Natural killer cell (primary cell): ENCODE measurements at regions not wholly inside any gene's neighbourhood (a gene's known extent, or its start where the extent isn't known, plus 50 kb on each side); places are given as distances from the start of the nearest gene placed in this dataset.
"Not testable (repeated sequence)": the region's sequence is repeated elsewhere in the genome, so short reads cannot be mapped to it uniquely, and the experiment has no call there.

Source experiments
- ATAC-seq, 3 donors: fragments of 150-1000 bp in 2 of 3; fragments of 200-7000 bp in 1 of 3; cut with Tn5 transposase; 1 replicate in 1 of 3; 2 replicates in 2 of 3; pipeline ENCODE4 v1.10.0; 2021; ENCODE audit warnings: mild to moderate bottlenecking in 2 of 3, moderate library complexity in 2 of 3
- DNase-seq, 2 donors: peaks; one replicate each; pipeline versions ENCODE4 v3.0.0 to v3.0.0-alpha.2; 2013 to 2021; ENCODE audit warnings: mixed read lengths in 1 of 2
- H3K27ac ChIP-seq: one replicate; pipeline ENCODE4 v1.5.1; 2013; ENCODE audit warnings: mild to moderate bottlenecking, low read length
- H3K27me3 ChIP-seq: one replicate; pipeline ENCODE4 v1.6.1; 2013; ENCODE audit warnings: low read length; ENCODE audit not compliant: control insufficient read depth, insufficient read depth
- H3K36me3 ChIP-seq: one replicate; pipeline ENCODE4 v1.6.1; 2013; ENCODE audit warnings: low read length; ENCODE audit not compliant: control insufficient read depth, insufficient read depth
- H3K4me1 ChIP-seq: one replicate; pipeline ENCODE4 v1.6.1; 2013; ENCODE audit warnings: low read length; ENCODE audit not compliant: control insufficient read depth, insufficient read depth
- H3K4me3 ChIP-seq: one replicate; pipeline ENCODE4 v1.5.1; 2013; ENCODE audit warnings: low read length
- H3K9me3 ChIP-seq: one replicate; pipeline ENCODE4 v1.6.1; 2013; ENCODE audit warnings: low read length; ENCODE audit not compliant: control insufficient read depth, insufficient read depth
- H3K27ac Mint-ChIP-seq, 2 donors: one replicate each; pipeline ENCODE4 v1.8.0; 2022; ENCODE audit warnings: mild to moderate bottlenecking in 2 of 2, mixed read lengths in 2 of 2, moderate library complexity in 1 of 2
- H3K27me3 Mint-ChIP-seq, 2 donors: one replicate each; pipeline ENCODE4 v1.8.0; 2022; ENCODE audit warnings: low read depth in 2 of 2, mixed read lengths in 2 of 2
- H3K36me3 Mint-ChIP-seq: one replicate; pipeline ENCODE4 v1.8.0; 2022; ENCODE audit warnings: mixed read lengths
- H3K4me1 Mint-ChIP-seq, 2 donors: one replicate each; pipeline ENCODE4 v1.8.0; 2022; ENCODE audit warnings: mixed read lengths in 2 of 2
- H3K4me3 Mint-ChIP-seq: one replicate; pipeline ENCODE4 v1.8.0; 2022; ENCODE audit warnings: mild to moderate bottlenecking, moderate library complexity, mixed read lengths
- H3K9me3 Mint-ChIP-seq, 2 donors: one replicate each; pipeline ENCODE4 v1.8.0; 2022; ENCODE audit warnings: mixed read lengths in 2 of 2
- CTCF ChIP-seq: fragments of 200-600 bp; IDR thresholded peaks from one replicate; pipeline ENCODE4 v1.8.0; 2022; ENCODE audit warnings: antibody characterized with exemption
- WGBS: methylation state at CpG from one replicate; pipeline ENCODE4 v1.1.7; 2013; ENCODE audit warnings: missing lambda C conversion rate; ENCODE audit not compliant: insufficient coverage; 5-methylcytosine and 5-hydroxymethylcytosine counted together
- intact Hi-C: fragments of 100-400 bp; cut with micrococcal nuclease; formaldehyde crosslinking; loops from one replicate; pipeline ENCODE4 v1.14.2; 2022

DNA sequence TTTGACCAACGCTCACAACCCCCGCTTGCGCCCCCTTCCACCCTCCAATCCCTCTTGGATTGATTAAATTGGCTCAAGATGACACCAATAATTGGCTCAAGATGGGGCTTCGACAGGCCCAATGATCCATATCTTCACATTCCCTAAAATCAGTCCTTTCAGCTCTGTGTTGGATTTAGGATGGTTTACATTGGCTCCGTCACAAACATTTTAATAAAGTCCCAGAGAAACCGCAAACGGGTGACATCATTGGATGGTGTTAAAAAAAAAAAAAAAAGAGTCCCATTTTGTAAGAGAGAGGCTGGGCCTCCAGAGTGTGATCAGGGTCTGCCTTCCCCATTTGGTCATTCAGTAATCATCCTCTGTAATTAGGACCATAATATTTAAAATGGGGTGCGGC lies 113.4 kb upstream of the MRPS22 start:
- no peaks in the 10 kb centered on the region for H3K9me3 Mint-ChIP-seq
- DNase-seq (no peak), ATAC-seq (no peak)
- intact Hi-C loops, result no loop called here
- no peak overlapping the region for H3K27ac ChIP-seq
- H3K4me3 ChIP-seq, result no peak overlapping the region
- H3K27ac Mint-ChIP-seq, result no peak overlapping the region
- no peaks in the 10 kb centered on the region for H3K27me3 ChIP-seq
- H3K36me3 Mint-ChIP-seq, result no peaks in the 10 kb centered on the region
- TF ChIP-seq CTCF, result no peak
- peaks cover 0 to under 1% of the 10 kb centered on the region in 2 donors for H3K27me3 Mint-ChIP-seq
- 95% methylated on average over 7 of the region's 8 CpGs for WGBS
- no peaks in the 10 kb centered on the region for H3K4me1 Mint-ChIP-seq
- H3K9me3 ChIP-seq, result no peaks in the 10 kb centered on the region
- H3K36me3 ChIP-seq, result no peaks in the 10 kb centered on the region
- no peaks in the 10 kb centered on the region for H3K4me1 ChIP-seq
- no peak overlapping the region for H3K4me3 Mint-ChIP-seq

DNA sequence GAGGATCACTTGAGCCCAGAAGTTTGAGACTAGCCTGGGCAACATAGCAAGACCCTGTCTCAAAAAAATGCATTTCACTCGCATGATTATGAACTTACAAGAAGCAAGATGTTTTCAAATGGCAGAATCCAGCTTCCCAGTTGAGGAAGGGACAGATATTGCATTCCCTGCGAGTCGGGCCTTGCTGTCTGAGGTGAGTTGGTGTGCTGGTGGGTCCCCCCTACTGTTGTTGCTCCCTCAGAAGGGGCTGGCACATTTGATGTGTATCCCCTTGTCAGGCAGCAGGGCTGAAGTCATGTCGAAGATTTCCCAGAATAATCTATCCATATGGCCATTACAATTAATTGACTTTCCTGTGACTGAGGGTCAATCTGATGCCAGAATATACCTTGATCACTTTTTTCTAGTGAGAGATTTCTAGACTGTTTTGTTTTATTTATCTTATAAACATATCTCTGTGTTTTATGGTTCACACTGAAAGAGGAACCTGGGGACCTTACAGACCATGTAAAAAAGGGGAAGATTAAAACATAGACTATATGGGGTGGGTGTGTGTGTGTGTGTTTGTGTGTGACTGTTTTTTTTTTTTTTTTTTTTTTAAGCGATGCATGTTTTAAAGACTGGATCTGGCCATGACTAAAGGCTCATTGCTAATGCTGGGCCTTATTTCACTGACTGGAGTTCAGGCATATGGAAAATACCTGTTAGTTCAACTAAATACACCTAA lies 112.1 kb upstream of the MRPS22 start:
- Histone ChIP-seq H3K9me3 (no peaks in the 10 kb centered on the region), H3K27ac (no peak overlapping the region), H3K27me3 (no peaks in the 10 kb centered on the region), H3K4me1 (no peaks in the 10 kb centered on the region), H3K36me3 (no peaks in the 10 kb centered on the region), H3K4me3 (no peak overlapping the region)
- H3K27me3 Mint-ChIP-seq, result peaks cover 0 to 6% of the 10 kb centered on the region in 2 donors
- H3K27ac Mint-ChIP-seq, result no peak overlapping the region
- H3K36me3 Mint-ChIP-seq, result no peaks in the 10 kb centered on the region
- no peaks in the 10 kb centered on the region for H3K9me3 Mint-ChIP-seq
- no peak for TF ChIP-seq CTCF
- DNase-seq (no peak), ATAC-seq (no peak)
- H3K4me1 Mint-ChIP-seq, result no peaks in the 10 kb centered on the region
- 86% methylated on average over 3 of the region's 5 CpGs for WGBS
- intact Hi-C loops, result no loop called here
- H3K4me3 Mint-ChIP-seq, result no peak overlapping the region

DNA sequence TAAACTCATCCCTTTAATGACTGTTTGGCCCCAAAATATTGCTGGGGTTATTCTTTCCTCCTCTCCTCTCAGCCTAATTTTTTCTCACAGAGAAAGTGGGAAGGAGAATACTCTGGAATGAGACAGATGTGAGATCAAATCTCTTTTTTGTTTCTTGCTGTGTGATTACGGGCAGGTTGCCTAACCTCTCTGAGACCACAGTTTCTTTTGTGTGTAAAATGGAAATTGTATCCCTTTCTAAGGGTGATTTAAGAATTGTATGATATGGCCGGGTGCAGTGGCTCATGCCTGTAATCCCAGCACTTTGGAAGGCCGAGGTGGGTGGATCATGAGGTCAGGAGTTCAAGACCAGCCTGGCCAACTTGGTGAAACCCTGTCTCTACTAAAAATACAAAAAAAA lies 111.5 kb upstream of the MRPS22 start:
- H3K9me3 Mint-ChIP-seq, H3K36me3 ChIP-seq, H3K4me3 Mint-ChIP-seq, H3K4me1 ChIP-seq, H3K4me1 Mint-ChIP-seq, intact Hi-C loops, H3K27ac Mint-ChIP-seq, H3K36me3 Mint-ChIP-seq, ATAC-seq, DNase-seq, H3K4me3 ChIP-seq, H3K9me3 ChIP-seq, H3K27ac ChIP-seq, H3K27me3 ChIP-seq: not testable (repeated sequence)
- H3K27me3 Mint-ChIP-seq, result peaks cover 0 to 12% of the 10 kb centered on the region in 2 donors
- 75% methylated on average over 3 of the region's 3 CpGs for WGBS

GRCh38 chr3:139234491-139234890 lies 109.3 kb upstream of the MRPS22 start:
- intact Hi-C loops, result no loop called here
- Histone ChIP-seq H3K4me1 (no peaks in the 10 kb centered on the region), H3K27ac (no peak overlapping the region), H3K27me3 (no peaks in the 10 kb centered on the region), H3K36me3 (no peaks in the 10 kb centered on the region), H3K4me3 (no peak overlapping the region), H3K9me3 (no peaks in the 10 kb centered on the region)
- H3K9me3 Mint-ChIP-seq, result no peaks in the 10 kb centered on the region
- DNase-seq, result no peak
- peaks cover 7 to 29% of the 10 kb centered on the region in 2 donors for H3K27me3 Mint-ChIP-seq
- no peaks in the 10 kb centered on the region for H3K4me1 Mint-ChIP-seq
- H3K27ac Mint-ChIP-seq, result no peak overlapping the region
- 79% methylated on average over 2 of the region's 3 CpGs for WGBS
- TF ChIP-seq CTCF, result no peak
- H3K36me3 Mint-ChIP-seq, result no peaks in the 10 kb centered on the region
- H3K4me3 Mint-ChIP-seq, result no peak overlapping the region
- ATAC-seq, result no peak
